Activated naive CD8-positive, alpha-beta T cell treated with anti-CD3 and anti-CD28 coated beads, Interleukin-2, amount 10 ng/mL, durations not matched to agents 7 days and 5 days (primary cell): ENCODE measurements at regions not wholly inside any gene's neighbourhood (a gene's known extent, or its start where the extent isn't known, plus 50 kb on each side); places are given as distances from the start of the nearest gene placed in this dataset.

Source experiments
- ATAC-seq: fragments of 150-1000 bp; cut with Tn5 transposase; one replicate; pipeline ENCODE4 v1.10.0; 2021; ENCODE audit warnings: low read depth, moderate library complexity
- POLR2A ChIA-PET: fragments of 350-600 bp; sonication (Branson Sonifier 250); formaldehyde crosslinking; loops from one replicate; lab custom pipeline; 2021; ENCODE audit warnings: antibody characterized with exemption; lab: Charles Lee
- DNase-seq: peaks from one replicate; pipeline ENCODE4 v3.0.0; 2021
- H3K27ac Mint-ChIP-seq: one replicate; pipeline ENCODE4 v1.8.0; 2022; ENCODE audit warnings: mild to moderate bottlenecking, mixed read lengths
- H3K27me3 Mint-ChIP-seq: one replicate; pipeline ENCODE4 v1.8.0; 2022; ENCODE audit warnings: mild to moderate bottlenecking, moderate library complexity, mixed read lengths
- H3K36me3 Mint-ChIP-seq: one replicate; pipeline ENCODE4 v1.8.0; 2021; ENCODE audit warnings: mild to moderate bottlenecking, mixed read lengths
- H3K4me1 Mint-ChIP-seq: one replicate; pipeline ENCODE4 v1.8.0; 2021; ENCODE audit warnings: mixed read lengths
- H3K4me3 Mint-ChIP-seq: one replicate; pipeline ENCODE4 v1.8.0; 2022; ENCODE audit warnings: mild to moderate bottlenecking, moderate library complexity, mixed read lengths
- H3K9me3 Mint-ChIP-seq: one replicate; pipeline ENCODE4 v1.8.0; 2021; ENCODE audit warnings: mixed read lengths

- no peaks in the 10 kb centered on the region for H3K36me3 Mint-ChIP-seq
- H3K9me3 Mint-ChIP-seq, result no peaks in the 10 kb centered on the region
- no peak for ATAC-seq
- no peaks in the 10 kb centered on the region for H3K27me3 Mint-ChIP-seq
- H3K27ac Mint-ChIP-seq, result no peak overlapping the region
- POLR2A ChIA-PET, result no interaction called here
- no peak for DNase-seq
- H3K4me1 Mint-ChIP-seq, result peaks cover 5% of the 10 kb centered on the region
- H3K4me3 Mint-ChIP-seq, result no peak overlapping the region
Observed at GRCh38 chr5:106862450-106863193, 808.1 kb downstream of the EFNA5 start.

DNA sequence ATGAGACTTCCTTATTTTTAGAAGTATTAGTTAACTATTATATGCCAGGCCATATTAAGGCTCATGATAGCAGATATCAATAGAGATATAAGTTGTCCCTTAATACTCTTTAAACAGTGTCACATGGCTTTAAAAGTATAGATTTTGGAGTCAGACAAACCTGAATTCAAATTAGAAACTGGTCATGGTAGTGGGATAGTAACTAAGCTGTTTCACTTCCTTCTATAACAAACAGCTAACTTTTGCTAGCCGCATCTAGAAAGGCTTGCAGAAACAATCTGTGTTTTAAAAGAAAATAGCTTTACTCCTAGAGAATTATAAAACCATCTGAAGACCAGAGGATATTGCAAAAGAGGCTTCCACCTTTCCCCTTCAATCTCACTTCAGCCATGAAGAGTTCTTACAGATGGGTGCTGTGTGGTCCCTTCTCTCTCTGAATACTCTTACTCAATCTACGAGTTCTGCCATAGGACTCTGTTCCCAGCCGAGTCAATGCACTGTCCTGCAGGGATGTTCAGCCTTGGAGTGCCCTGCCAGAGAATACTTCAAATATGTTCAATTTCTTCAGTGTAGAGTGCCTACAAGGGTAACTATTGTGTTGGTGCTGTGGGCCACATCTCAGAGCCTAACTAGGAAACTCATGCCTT is 810.2 kb downstream of the EFNA5 start:
- POLR2A ChIA-PET, result no interaction called here
- no peak for DNase-seq
- Mint-ChIP-seq H3K4me3 (no peak overlapping the region), H3K4me1 (peaks cover 5% of the 10 kb centered on the region), H3K36me3 (no peaks in the 10 kb centered on the region), H3K27ac (no peak overlapping the region), H3K27me3 (no peaks in the 10 kb centered on the region), H3K9me3 (no peaks in the 10 kb centered on the region)
- ATAC-seq, result no peak

GRCh38 chr5:106858616-106859015 is 812.1 kb downstream of the EFNA5 start:
- no peak for ATAC-seq
- DNase-seq, result no peak
- Mint-ChIP-seq H3K27me3 (no peaks in the 10 kb centered on the region), H3K9me3 (no peaks in the 10 kb centered on the region), H3K27ac (no peak overlapping the region), H3K36me3 (no peaks in the 10 kb centered on the region), H3K4me1 (no peaks in the 10 kb centered on the region), H3K4me3 (no peak overlapping the region)
- POLR2A ChIA-PET, result no interaction called here

- Mint-ChIP-seq H3K9me3 (no peaks in the 10 kb centered on the region), H3K27me3 (no peaks in the 10 kb centered on the region), H3K4me3 (no peak overlapping the region), H3K36me3 (no peaks in the 10 kb centered on the region), H3K27ac (no peak overlapping the region), H3K4me1 (no peaks in the 10 kb centered on the region)
- POLR2A ChIA-PET, result no interaction called here
- ATAC-seq, result no peak
- DNase-seq, result no peak
Observed at GRCh38 chr5:106854922-106855321, 815.8 kb downstream of the EFNA5 start.

DNA sequence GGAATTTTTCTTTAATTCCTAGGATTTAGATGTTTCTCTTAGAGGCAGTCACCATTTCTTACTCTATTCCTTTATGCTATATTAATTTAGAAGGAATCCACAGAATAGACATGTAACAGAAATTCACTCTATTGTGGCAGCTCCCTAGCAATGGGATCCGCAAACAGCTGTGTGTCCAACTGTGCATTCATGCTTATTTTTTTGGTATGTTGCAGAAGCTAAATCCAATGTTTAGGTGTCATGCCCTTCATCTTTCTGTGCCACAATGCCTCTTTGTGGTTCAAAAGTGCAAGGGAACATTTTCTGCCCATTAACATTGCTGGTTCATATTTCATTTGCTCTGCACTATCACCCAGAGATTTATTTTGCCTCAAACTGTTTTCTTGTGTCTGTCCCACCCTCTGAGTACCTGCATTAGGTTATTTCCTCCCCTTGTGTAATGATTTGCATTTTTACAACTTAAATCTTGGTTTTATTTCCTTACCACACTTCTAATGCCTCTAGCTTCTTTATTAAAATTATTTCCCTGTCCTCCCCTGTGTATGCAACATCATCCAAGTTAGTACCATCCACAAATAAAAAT is 816.5 kb downstream of the EFNA5 start:
- POLR2A ChIA-PET, result no interaction called here
- H3K4me3 Mint-ChIP-seq, result no peak overlapping the region
- H3K27ac Mint-ChIP-seq, result no peak overlapping the region
- DNase-seq (no peak), ATAC-seq (no peak)
- no peaks in the 10 kb centered on the region for H3K27me3 Mint-ChIP-seq
- no peaks in the 10 kb centered on the region for H3K9me3 Mint-ChIP-seq
- no peaks in the 10 kb centered on the region for H3K4me1 Mint-ChIP-seq
- no peaks in the 10 kb centered on the region for H3K36me3 Mint-ChIP-seq

- Mint-ChIP-seq H3K27me3 (no peaks in the 10 kb centered on the region), H3K4me1 (no peaks in the 10 kb centered on the region), H3K4me3 (no peak overlapping the region), H3K27ac (no peak overlapping the region), H3K36me3 (no peaks in the 10 kb centered on the region), H3K9me3 (no peaks in the 10 kb centered on the region)
- DNase-seq, result no peak
- POLR2A ChIA-PET, result no interaction called here
- ATAC-seq, result no peak
Observed at GRCh38 chr5:106853266-106853665, 817.5 kb downstream of the EFNA5 start.

GRCh38 chr5:106849266-106849665 is 821.5 kb downstream of the EFNA5 start:
- DNase-seq (no peak), ATAC-seq (no peak)
- Mint-ChIP-seq H3K4me1 (no peaks in the 10 kb centered on the region), H3K9me3 (no peaks in the 10 kb centered on the region), H3K27me3 (no peaks in the 10 kb centered on the region), H3K36me3 (no peaks in the 10 kb centered on the region), H3K27ac (no peak overlapping the region), H3K4me3 (no peak overlapping the region)
- POLR2A ChIA-PET, result no interaction called here

GRCh38 chr5:106843812-106844416 is 826.8 kb downstream of the EFNA5 start:
- ATAC-seq (no peak), DNase-seq (no peak)
- POLR2A ChIA-PET, result no interaction called here
- H3K4me3 Mint-ChIP-seq, result no peak overlapping the region
- H3K9me3 Mint-ChIP-seq, result no peaks in the 10 kb centered on the region
- H3K27ac Mint-ChIP-seq, result no peak overlapping the region
- no peaks in the 10 kb centered on the region for H3K36me3 Mint-ChIP-seq
- no peaks in the 10 kb centered on the region for H3K27me3 Mint-ChIP-seq
- no peaks in the 10 kb centered on the region for H3K4me1 Mint-ChIP-seq

DNA sequence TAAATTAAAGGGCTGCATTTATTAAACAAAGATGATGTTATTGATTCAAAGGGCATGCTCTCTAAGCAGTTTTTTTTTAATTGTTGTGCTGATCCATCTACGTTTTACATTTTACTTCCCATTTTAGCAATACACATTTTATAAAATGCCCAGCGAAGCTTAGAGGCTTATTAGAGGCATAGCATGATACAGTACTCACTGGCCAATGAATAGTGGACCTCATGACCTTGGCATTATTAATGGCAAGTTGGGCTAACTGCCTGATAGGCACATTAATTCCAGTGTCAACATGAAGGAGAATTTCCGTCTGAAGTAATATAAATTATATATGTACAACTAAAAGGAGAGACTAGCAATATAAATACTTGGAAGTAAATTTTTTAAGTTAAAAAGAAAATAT is 837.2 kb downstream of the EFNA5 start:
- no peak for DNase-seq
- H3K4me3 Mint-ChIP-seq, result no peak overlapping the region
- no peak overlapping the region for H3K27ac Mint-ChIP-seq
- H3K27me3 Mint-ChIP-seq, result no peaks in the 10 kb centered on the region
- ATAC-seq, result no peak
- peaks cover 5% of the 10 kb centered on the region for H3K9me3 Mint-ChIP-seq
- H3K36me3 Mint-ChIP-seq, result no peaks in the 10 kb centered on the region
- POLR2A ChIA-PET, result no interaction called here
- no peaks in the 10 kb centered on the region for H3K4me1 Mint-ChIP-seq

GRCh38 chr5:106827061-106827460 is 843.7 kb downstream of the EFNA5 start:
- DNase-seq (no peak), ATAC-seq (no peak)
- Mint-ChIP-seq H3K36me3 (no peaks in the 10 kb centered on the region), H3K27ac (no peak overlapping the region), H3K27me3 (no peaks in the 10 kb centered on the region), H3K9me3 (peaks cover 1% of the 10 kb centered on the region), H3K4me3 (no peak overlapping the region), H3K4me1 (no peaks in the 10 kb centered on the region)
- POLR2A ChIA-PET, result no interaction called here

- peaks cover 1% of the 10 kb centered on the region for H3K9me3 Mint-ChIP-seq
- DNase-seq (no peak), ATAC-seq (no peak)
- H3K27me3 Mint-ChIP-seq, result no peaks in the 10 kb centered on the region
- no peaks in the 10 kb centered on the region for H3K36me3 Mint-ChIP-seq
- H3K4me1 Mint-ChIP-seq, result no peaks in the 10 kb centered on the region
- no peak overlapping the region for H3K4me3 Mint-ChIP-seq
- no peak overlapping the region for H3K27ac Mint-ChIP-seq
- POLR2A ChIA-PET, result no interaction called here
Observed at GRCh38 chr5:106825374-106825773, 845.4 kb downstream of the EFNA5 start.

DNA sequence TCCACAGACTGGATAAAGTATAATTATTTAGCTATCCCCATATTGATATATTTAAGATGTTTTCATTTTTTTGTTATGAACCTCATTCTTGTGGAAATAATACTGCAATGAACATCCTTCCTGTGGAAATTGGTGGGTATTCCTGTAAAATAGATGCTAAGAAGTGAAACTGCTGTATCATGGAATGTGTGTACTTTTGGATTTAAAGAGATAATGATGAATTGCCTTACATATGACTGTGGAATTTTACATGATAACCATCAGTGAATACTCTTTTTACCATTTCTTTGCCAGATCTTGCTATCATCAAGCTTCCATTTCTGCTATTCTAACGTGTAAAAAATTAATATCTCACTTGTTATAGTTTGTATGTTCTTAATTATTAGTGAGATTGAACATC is 847.9 kb downstream of the EFNA5 start:
- Mint-ChIP-seq H3K27me3 (no peaks in the 10 kb centered on the region), H3K9me3 (no peaks in the 10 kb centered on the region), H3K27ac (no peak overlapping the region), H3K36me3 (no peaks in the 10 kb centered on the region), H3K4me1 (no peaks in the 10 kb centered on the region), H3K4me3 (no peak overlapping the region)
- DNase-seq (no peak), ATAC-seq (no peak)
- POLR2A ChIA-PET, result no interaction called here

- no peaks in the 10 kb centered on the region for H3K4me1 Mint-ChIP-seq
- POLR2A ChIA-PET, result no interaction called here
- no peak overlapping the region for H3K4me3 Mint-ChIP-seq
- no peaks in the 10 kb centered on the region for H3K36me3 Mint-ChIP-seq
- H3K9me3 Mint-ChIP-seq, result no peaks in the 10 kb centered on the region
- DNase-seq (no peak), ATAC-seq (no peak)
- no peaks in the 10 kb centered on the region for H3K27me3 Mint-ChIP-seq
- no peak overlapping the region for H3K27ac Mint-ChIP-seq
Observed at GRCh38 chr5:106818552-106818951, 852.2 kb downstream of the EFNA5 start.

DNA sequence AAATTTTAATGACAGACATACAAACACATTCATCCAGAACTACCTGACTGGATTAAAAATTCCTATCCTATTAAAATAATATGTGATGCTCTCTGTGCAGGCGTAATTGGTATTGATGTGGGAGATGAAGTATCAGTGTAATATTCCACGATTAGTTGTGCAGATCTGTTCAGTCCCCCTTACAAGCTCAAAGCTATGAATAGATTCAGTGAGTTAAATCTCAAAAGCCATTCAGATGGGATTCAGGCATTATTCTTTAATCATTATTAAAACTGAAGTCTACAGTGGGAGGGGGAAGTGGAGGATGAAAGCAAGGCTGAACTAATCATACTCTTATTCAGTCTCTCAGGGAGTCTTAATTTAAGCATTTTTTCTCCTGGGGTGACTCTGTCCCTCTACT is 855.8 kb downstream of the EFNA5 start:
- H3K4me3 Mint-ChIP-seq, result no peak overlapping the region
- no peaks in the 10 kb centered on the region for H3K36me3 Mint-ChIP-seq
- no peaks in the 10 kb centered on the region for H3K27me3 Mint-ChIP-seq
- no peaks in the 10 kb centered on the region for H3K4me1 Mint-ChIP-seq
- ATAC-seq (no peak), DNase-seq (no peak)
- POLR2A ChIA-PET, result no interaction called here
- no peak overlapping the region for H3K27ac Mint-ChIP-seq
- H3K9me3 Mint-ChIP-seq, result no peaks in the 10 kb centered on the region
